Kidney (tissue), 13 donors: ENCODE measurements at regions not wholly inside any gene's neighbourhood (a gene's known extent, or its start where the extent isn't known, plus 50 kb on each side); places are given as distances from the start of the nearest gene placed in this dataset.

Experiments
- DNase-seq, 5 donors: peaks; one replicate each; pipeline ENCODE4 v3.0.0-alpha.2; 2013 to 2020
- FAIRE-seq: peaks from 2 replicates; lab custom pipeline; 2012; peaks lifted over from hg19 to GRCh38; lab: Jason Lieb, UNC
- H3K27ac ChIP-seq, 2 donors: one replicate each; pipeline ENCODE4 v1.7.0; 2013; ENCODE audit warnings: low read depth in 2 of 2, low read length in 2 of 2, inconsistent platforms in 1 of 2
- H3K27me3 ChIP-seq: one replicate; pipeline ENCODE4 v1.7.1; 2013; ENCODE audit warnings: low read length, inconsistent platforms; ENCODE audit not compliant: control insufficient read depth, insufficient read depth
- H3K36me3 ChIP-seq, 3 donors: one replicate each; pipeline versions ENCODE4 v1.7.0 to v1.7.1; 2013; ENCODE audit warnings: low read length in 3 of 3, control low read depth in 1 of 3, inconsistent platforms in 1 of 3; ENCODE audit not compliant: insufficient read depth in 3 of 3, control insufficient read depth in 2 of 3
- H3K4me1 ChIP-seq, 3 donors: one replicate each; pipeline versions ENCODE4 v1.7.0 to v1.7.1; 2013; ENCODE audit warnings: low read length in 3 of 3, inconsistent platforms in 1 of 3, low read depth in 1 of 3; ENCODE audit not compliant: control insufficient read depth in 2 of 3, insufficient read depth in 2 of 3
- H3K4me3 ChIP-seq, 3 donors: one replicate each; pipeline versions ENCODE4 v1.7.0 to v1.8.1; 2013; ENCODE audit warnings: low read length in 3 of 3, control low read depth in 1 of 3, inconsistent platforms in 1 of 3
- H3K9ac ChIP-seq, 3 donors: one replicate each; pipeline versions ENCODE4 v1.7.0 to v1.7.1; 2013; ENCODE audit warnings: low read length in 3 of 3, control low read depth in 1 of 3, inconsistent platforms in 1 of 3
- H3K9me3 ChIP-seq, 3 donors: one replicate each; pipeline versions ENCODE4 v1.7.0 to v1.7.1; 2013; ENCODE audit warnings: low read length in 3 of 3, control low read depth in 1 of 3, inconsistent platforms in 1 of 3; ENCODE audit not compliant: control insufficient read depth in 2 of 3, insufficient read depth in 1 of 3
- intact Hi-C: fragments of 100-400 bp; cut with DNase I; formaldehyde crosslinking; loops from one replicate; pipeline ENCODE4 v1.11.1; 2022
- TF ChIP-seq, protein P1 (sequence below): IDR thresholded peaks from 3 replicates; pipeline ENCODE4 v1.5.1; 2012; ENCODE audit warnings: mild to moderate bottlenecking, moderate library complexity, borderline replicate concordance; ENCODE audit not compliant: insufficient read depth; ENCODE audit errors: extremely low read depth
- donor health status: control.
- donor health status: control.
- donor health status: control.
- donor health status: control.
- donor health status: control.
- donor health status: DM: yes; HTN: yes; CAD: no.
- donor health status: Normal renal cell carcinoma (clear cell type).

DNA sequence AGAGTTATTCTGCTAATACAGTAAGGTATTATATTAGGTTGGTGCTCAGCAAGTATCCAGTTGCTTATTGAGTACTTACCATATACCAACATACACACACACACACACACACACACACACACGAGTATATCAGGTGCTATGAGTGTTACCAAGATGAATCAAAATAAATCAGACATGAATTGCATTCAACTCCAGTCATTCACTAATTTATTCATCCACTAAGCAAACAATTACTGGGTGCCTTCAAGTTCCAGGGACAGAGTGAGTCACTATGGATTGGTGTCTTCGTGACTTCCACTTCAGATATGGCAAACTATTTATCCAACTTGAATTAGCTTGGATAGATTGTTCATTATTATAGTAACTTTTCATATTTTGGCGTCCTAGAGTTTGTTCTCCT lies 140.7 kb upstream of the SLC44A1 start:
- FAIRE-seq (no peak), DNase-seq (no peak)
- H3K4me1 ChIP-seq = no peaks in the 10 kb centered on the region
- H3K27me3 ChIP-seq = no peaks in the 10 kb centered on the region
- no peak overlapping the region for H3K9ac ChIP-seq
- H3K27ac ChIP-seq = no peak overlapping the region
- intact Hi-C loops = no loop called here
- no peaks in the 10 kb centered on the region for H3K36me3 ChIP-seq
- peaks cover 0 to 4% (median 0%) of the 10 kb centered on the region in 3 donors for H3K9me3 ChIP-seq
- TF ChIP-seq, protein P1, sequence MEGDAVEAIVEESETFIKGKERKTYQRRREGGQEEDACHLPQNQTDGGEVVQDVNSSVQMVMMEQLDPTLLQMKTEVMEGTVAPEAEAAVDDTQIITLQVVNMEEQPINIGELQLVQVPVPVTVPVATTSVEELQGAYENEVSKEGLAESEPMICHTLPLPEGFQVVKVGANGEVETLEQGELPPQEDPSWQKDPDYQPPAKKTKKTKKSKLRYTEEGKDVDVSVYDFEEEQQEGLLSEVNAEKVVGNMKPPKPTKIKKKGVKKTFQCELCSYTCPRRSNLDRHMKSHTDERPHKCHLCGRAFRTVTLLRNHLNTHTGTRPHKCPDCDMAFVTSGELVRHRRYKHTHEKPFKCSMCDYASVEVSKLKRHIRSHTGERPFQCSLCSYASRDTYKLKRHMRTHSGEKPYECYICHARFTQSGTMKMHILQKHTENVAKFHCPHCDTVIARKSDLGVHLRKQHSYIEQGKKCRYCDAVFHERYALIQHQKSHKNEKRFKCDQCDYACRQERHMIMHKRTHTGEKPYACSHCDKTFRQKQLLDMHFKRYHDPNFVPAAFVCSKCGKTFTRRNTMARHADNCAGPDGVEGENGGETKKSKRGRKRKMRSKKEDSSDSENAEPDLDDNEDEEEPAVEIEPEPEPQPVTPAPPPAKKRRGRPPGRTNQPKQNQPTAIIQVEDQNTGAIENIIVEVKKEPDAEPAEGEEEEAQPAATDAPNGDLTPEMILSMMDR = no peak
- H3K4me3 ChIP-seq = no peak overlapping the region

DNA sequence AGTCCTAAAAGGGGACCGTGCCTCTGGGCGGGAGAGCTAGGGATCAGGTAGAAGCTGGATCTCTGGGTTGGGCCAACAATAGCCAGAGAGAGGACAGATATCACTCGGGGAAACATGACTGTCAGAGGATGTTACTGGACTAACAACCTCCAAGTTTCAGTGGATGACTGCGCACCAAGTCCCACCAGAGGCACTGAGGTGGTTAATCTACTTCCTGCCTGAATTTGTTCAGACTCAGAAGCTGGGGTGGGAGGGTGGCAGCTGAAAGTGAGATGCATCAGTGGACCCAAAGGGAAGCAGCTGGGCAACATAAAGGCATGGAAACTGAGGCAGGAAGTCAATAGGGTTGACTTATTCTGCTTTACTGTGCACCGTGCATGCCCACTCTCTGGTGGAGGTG lies 130.1 kb upstream of the SLC44A1 start:
- intact Hi-C loops = no loop called here
- Histone ChIP-seq H3K9me3 (no peaks in the 10 kb centered on the region), H3K27ac (no peak overlapping the region), H3K9ac (no peak overlapping the region), H3K4me3 (no peak overlapping the region), H3K4me1 (no peaks in the 10 kb centered on the region), H3K36me3 (no peaks in the 10 kb centered on the region), H3K27me3 (no peaks in the 10 kb centered on the region)
- FAIRE-seq (no peak), DNase-seq (no peak)
- TF ChIP-seq, protein P1 = no peak

DNA sequence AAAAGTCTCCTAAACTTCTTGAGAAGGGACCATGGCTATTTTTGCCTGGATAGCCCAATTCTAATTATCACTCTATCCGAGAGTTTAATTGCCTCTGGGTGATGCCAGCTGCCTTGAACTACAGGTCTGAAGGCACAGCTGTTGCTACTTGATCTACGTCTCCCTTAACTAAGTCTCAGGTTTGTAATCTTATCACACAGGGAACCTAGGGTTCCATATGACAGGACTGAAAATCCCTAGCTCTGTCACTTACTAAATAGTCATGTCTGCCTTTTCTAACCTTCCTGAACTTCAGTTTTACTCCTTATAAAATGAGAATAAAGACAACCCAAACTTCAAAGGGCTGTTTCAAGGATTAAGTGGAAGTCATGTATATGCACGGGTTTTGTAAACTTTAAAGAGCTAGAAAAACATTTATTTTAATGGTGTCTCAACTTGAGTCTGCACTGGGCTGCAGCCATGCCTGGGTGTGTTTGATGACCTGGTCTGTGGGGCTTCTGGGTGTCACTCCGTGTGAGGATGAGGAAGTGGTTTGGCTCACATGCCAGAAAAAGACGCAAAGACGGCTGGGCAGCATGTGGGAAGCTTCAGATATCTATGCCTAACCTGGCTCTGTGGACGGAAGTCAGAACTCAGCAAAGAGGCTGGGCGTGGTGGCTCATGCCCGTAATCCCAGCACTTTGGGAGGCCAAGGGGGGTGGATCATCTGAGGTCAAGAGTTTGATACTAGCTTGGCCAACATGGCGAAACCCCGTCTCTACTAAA lies 129.3 kb upstream of the SLC44A1 start:
- TF ChIP-seq, protein P1 = no peak
- FAIRE-seq (no peak), DNase-seq (peak in 1 of 5 donors; percentile 23)
- Histone ChIP-seq H3K9ac (no peak overlapping the region), H3K4me3 (no peak overlapping the region), H3K27me3 (no peaks in the 10 kb centered on the region), H3K9me3 (no peaks in the 10 kb centered on the region), H3K4me1 (no peaks in the 10 kb centered on the region), H3K36me3 (no peaks in the 10 kb centered on the region), H3K27ac (no peak overlapping the region)
- intact Hi-C loops = no loop called here
